GM23338 (cell line): ENCODE measurements at regions not wholly inside any gene's neighbourhood (a gene's known extent, or its start where the extent isn't known, plus 50 kb on each side); places are given as distances from the start of the nearest gene placed in this dataset.

Source experiments
- CREB1 ChIP-seq: fragments of 250-450 bp; sonication (Bioruptor Pico); IDR thresholded peaks from 2 replicates; pipeline ENCODE4 v1.5.0; 2020; ENCODE audit warnings: low read depth, mild to moderate bottlenecking, moderate library complexity
- CTCF ChIP-seq, 2 experiments: fragments of 200-600 bp in 1 of 2; sonication (generic) in 1 of 2; conservative IDR thresholded peaks; 2 replicates each; pipeline versions ENCODE4 v1.5.1 to v1.6.1; 2016 to 2017; ENCODE audit warnings: antibody characterized with exemption in 2 of 2, low read depth in 2 of 2, mild to moderate bottlenecking in 2 of 2, moderate library complexity in 1 of 2
- EZH2 ChIP-seq: fragments of 200-600 bp; sonication (generic); IDR thresholded peaks from one replicate; pipeline ENCODE4 v1.8.0; 2017; ENCODE audit warnings: antibody characterized with exemption, mild to moderate bottlenecking, low read depth; ENCODE audit not compliant: unreplicated experiment
- EZH2phosphoT487 ChIP-seq: fragments of 200-600 bp; sonication (generic); IDR thresholded peaks from one replicate; pipeline ENCODE4 v1.8.1; 2018; ENCODE audit warnings: antibody characterized with exemption; ENCODE audit not compliant: unreplicated experiment
- POLR2AphosphoS5 ChIP-seq: IDR thresholded peaks from 2 replicates; pipeline ENCODE4 v1.6.1; 2016; ENCODE audit warnings: antibody characterized with exemption, low read depth
- STAT1 ChIP-seq: IDR thresholded peaks from one replicate; pipeline ENCODE4 v1.6.1; 2016; ENCODE audit warnings: antibody characterized with exemption; ENCODE audit not compliant: unreplicated experiment
- ZNF114 ChIP-seq: fragments of 250-450 bp; sonication (Bioruptor Pico); IDR thresholded peaks from 2 replicates; pipeline ENCODE4 v1.5.0; 2020; ENCODE audit warnings: mild to moderate bottlenecking, moderate library complexity
- ZNF331 ChIP-seq: fragments of 250-450 bp; sonication (Bioruptor Pico); IDR thresholded peaks from 2 replicates; pipeline ENCODE4 v1.5.0; 2020; ENCODE audit warnings: low read depth, mild to moderate bottlenecking, moderate library complexity

- TF ChIP-seq EZH2phosphoT487: no peak
- TF ChIP-seq EZH2: no peak
- TF ChIP-seq CTCF (conservative IDR thresholded peaks at IDR 0.05; ENCODE audit: low read depth in 2 of 2): no peak
- no peak for TF ChIP-seq STAT1
- no peak for TF ChIP-seq ZNF114 (CRISPR knock-in tag)
- no peak for TF ChIP-seq POLR2AphosphoS5
- TF ChIP-seq CREB1 (CRISPR knock-in tag): no peak
- TF ChIP-seq ZNF331 (CRISPR knock-in tag): no peak
Observed at GRCh38 chr11:114986365-114986764, 308.0 kb downstream of the NXPE2 start.
